Panc1 (cell line): ENCODE measurements at regions not wholly inside any gene's neighbourhood (a gene's known extent, or its start where the extent isn't known, plus 50 kb on each side); places are given as distances from the start of the nearest gene placed in this dataset.

ENCODE experiments used
- ATAC-seq: fragments of 200-7000 bp; cut with Tn5 transposase; 2 replicates; pipeline ENCODE4 v1.9.1; 2020; ENCODE audit warnings: mild to moderate bottlenecking, moderate library complexity
- BruUV-seq: library from RNA; stranded (reverse); fragments of 400-500 nt; replicated peaks from 2 replicates; lab custom pipeline; 2021; lab: Mats Ljungman, UMichigan
- CTCF ChIA-PET: fragments of 300-600 bp; sonication (Branson Sonifier 250); formaldehyde crosslinking; loops from one replicate; lab custom pipeline; 2022; ENCODE audit warnings: antibody characterized with exemption; lab: Charles Lee
- POLR2A ChIA-PET: fragments of 300-600 bp; sonication (Branson Sonifier 250); formaldehyde crosslinking; loops from one replicate; lab custom pipeline; 2022; ENCODE audit warnings: antibody characterized with exemption; lab: Charles Lee
- DNase-seq: peaks from one replicate; pipeline ENCODE4 v3.0.0-alpha.2; 2010; ENCODE audit warnings: low read depth, low spot score
- H3K27ac ChIP-seq: 2 replicates; pipeline ENCODE4 v1.5.1; 2011; ENCODE audit warnings: mild to moderate bottlenecking, low read length, inconsistent platforms
- H3K27me3 ChIP-seq: fragments of 200-500 bp; sonication (Bioruptor generic); 2 replicates; pipeline ENCODE4 v1.6.0; 2014; ENCODE audit warnings: low read length, inconsistent platforms; ENCODE audit not compliant: control insufficient read depth, insufficient read depth
- H3K36me3 ChIP-seq: fragments of 200-500 bp; sonication (Bioruptor generic); 2 replicates; pipeline ENCODE4 v1.5.1; 2014; ENCODE audit warnings: inconsistent platforms, mild to moderate bottlenecking, low read length, moderate library complexity; ENCODE audit not compliant: control insufficient read depth, insufficient read depth
- H3K4me1 ChIP-seq: 2 replicates; pipeline ENCODE4 v1.5.1; 2011; ENCODE audit warnings: inconsistent platforms, mild to moderate bottlenecking, low read length, moderate library complexity; ENCODE audit not compliant: control insufficient read depth, insufficient read depth
- H3K4me3 ChIP-seq, 2 experiments: 2 replicates each; pipeline ENCODE4 v1.5.1; 2011 to 2012; ENCODE audit warnings: low read depth in 2 of 2, low read length in 2 of 2, mild to moderate bottlenecking in 2 of 2, inconsistent platforms in 1 of 2, moderate library complexity in 1 of 2
- H3K9me3 ChIP-seq: fragments of 200-500 bp; sonication (Bioruptor generic); 2 replicates; pipeline ENCODE4 v1.5.1; 2014; ENCODE audit warnings: low read depth, mild to moderate bottlenecking, inconsistent platforms, low read length, moderate library complexity; ENCODE audit not compliant: control insufficient read depth, insufficient read depth
- POLR2AphosphoS5 ChIP-seq: IDR thresholded peaks from 2 replicates; pipeline ENCODE4 v1.6.1; 2012; ENCODE audit warnings: mild to moderate bottlenecking, low read depth, low read length, moderate library complexity
- SIN3A ChIP-seq: IDR thresholded peaks from 2 replicates; pipeline ENCODE4 v1.6.1; 2012; ENCODE audit warnings: low read depth, mild to moderate bottlenecking, low read length, moderate library complexity, borderline replicate concordance; ENCODE audit not compliant: insufficient read depth
- TCF7L2 ChIP-seq: IDR thresholded peaks from 2 replicates; pipeline ENCODE4 v1.6.1; 2011; ENCODE audit warnings: mild to moderate bottlenecking, low read depth, low read length, inconsistent platforms
- in situ Hi-C: cut with HindIII; loops from 2 replicates; pipeline ENCODE4 v1.10.0; 2016; ENCODE audit warnings: low sequenced_read_pairs, low pct_unique_long_range_greater_than_20kb
- intact Hi-C: fragments of 100-400 bp; cut with micrococcal nuclease; formaldehyde crosslinking; loops from one replicate; pipeline ENCODE4 v1.10.0; 2022; ENCODE audit not compliant: unreplicated experiment
- TF ChIP-seq, protein P1 (sequence below): fragments of 450-650 bp; IDR thresholded peaks from 2 replicates; pipeline ENCODE4 v1.5.1; 2017; ENCODE audit warnings: mild to moderate bottlenecking
- TF ChIP-seq, protein P2 (sequence below), 2 experiments: IDR thresholded peaks; 2 replicates each; pipeline ENCODE4 v1.6.1; 2011 to 2012; ENCODE audit warnings: low read depth in 2 of 2, control low read depth in 1 of 2, low read length in 1 of 2, mild to moderate bottlenecking in 1 of 2, moderate library complexity in 1 of 2; ENCODE audit not compliant: insufficient read depth in 1 of 2

DNA sequence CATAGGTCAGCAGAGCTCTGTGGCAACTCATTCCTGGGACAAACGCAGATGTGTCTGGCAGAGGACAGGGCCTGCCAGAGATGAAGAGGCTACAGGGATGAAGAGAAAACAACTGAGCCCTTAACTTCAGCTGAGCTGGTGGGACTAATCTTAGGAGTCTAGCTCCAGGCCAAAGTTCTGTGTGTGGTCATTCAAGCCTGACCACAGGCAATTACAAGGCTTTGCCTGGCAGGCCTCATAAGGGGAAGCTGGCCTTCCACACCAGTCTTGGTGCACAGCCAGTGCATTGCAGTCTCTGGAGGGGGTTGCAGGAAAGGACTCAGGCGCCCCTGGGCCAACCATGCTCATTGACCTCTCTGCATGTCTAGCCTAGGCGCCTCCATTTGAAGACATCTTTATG is 127.6 kb upstream of the DAAM1 start:
- no peaks in the 10 kb centered on the region for H3K36me3 ChIP-seq
- BruUV-seq: no TSS peak
- TF ChIP-seq POLR2AphosphoS5 (no peak), SIN3A (no peak), TCF7L2 (no peak)
- TF ChIP-seq, protein P1, sequence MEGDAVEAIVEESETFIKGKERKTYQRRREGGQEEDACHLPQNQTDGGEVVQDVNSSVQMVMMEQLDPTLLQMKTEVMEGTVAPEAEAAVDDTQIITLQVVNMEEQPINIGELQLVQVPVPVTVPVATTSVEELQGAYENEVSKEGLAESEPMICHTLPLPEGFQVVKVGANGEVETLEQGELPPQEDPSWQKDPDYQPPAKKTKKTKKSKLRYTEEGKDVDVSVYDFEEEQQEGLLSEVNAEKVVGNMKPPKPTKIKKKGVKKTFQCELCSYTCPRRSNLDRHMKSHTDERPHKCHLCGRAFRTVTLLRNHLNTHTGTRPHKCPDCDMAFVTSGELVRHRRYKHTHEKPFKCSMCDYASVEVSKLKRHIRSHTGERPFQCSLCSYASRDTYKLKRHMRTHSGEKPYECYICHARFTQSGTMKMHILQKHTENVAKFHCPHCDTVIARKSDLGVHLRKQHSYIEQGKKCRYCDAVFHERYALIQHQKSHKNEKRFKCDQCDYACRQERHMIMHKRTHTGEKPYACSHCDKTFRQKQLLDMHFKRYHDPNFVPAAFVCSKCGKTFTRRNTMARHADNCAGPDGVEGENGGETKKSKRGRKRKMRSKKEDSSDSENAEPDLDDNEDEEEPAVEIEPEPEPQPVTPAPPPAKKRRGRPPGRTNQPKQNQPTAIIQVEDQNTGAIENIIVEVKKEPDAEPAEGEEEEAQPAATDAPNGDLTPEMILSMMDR: no peak
- TF ChIP-seq, protein P2, sequence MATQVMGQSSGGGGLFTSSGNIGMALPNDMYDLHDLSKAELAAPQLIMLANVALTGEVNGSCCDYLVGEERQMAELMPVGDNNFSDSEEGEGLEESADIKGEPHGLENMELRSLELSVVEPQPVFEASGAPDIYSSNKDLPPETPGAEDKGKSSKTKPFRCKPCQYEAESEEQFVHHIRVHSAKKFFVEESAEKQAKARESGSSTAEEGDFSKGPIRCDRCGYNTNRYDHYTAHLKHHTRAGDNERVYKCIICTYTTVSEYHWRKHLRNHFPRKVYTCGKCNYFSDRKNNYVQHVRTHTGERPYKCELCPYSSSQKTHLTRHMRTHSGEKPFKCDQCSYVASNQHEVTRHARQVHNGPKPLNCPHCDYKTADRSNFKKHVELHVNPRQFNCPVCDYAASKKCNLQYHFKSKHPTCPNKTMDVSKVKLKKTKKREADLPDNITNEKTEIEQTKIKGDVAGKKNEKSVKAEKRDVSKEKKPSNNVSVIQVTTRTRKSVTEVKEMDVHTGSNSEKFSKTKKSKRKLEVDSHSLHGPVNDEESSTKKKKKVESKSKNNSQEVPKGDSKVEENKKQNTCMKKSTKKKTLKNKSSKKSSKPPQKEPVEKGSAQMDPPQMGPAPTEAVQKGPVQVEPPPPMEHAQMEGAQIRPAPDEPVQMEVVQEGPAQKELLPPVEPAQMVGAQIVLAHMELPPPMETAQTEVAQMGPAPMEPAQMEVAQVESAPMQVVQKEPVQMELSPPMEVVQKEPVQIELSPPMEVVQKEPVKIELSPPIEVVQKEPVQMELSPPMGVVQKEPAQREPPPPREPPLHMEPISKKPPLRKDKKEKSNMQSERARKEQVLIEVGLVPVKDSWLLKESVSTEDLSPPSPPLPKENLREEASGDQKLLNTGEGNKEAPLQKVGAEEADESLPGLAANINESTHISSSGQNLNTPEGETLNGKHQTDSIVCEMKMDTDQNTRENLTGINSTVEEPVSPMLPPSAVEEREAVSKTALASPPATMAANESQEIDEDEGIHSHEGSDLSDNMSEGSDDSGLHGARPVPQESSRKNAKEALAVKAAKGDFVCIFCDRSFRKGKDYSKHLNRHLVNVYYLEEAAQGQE (IDR thresholded peaks at IDR 0.05; ENCODE audit: insufficient read depth in 1 of 2, low read depth in 2 of 2, low read length in 1 of 2): no peak
- in situ Hi-C loops (no loop called here), intact Hi-C loops (no loop called here)
- no peaks in the 10 kb centered on the region for H3K4me1 ChIP-seq
- H3K9me3 ChIP-seq: no peaks in the 10 kb centered on the region
- ChIA-PET POLR2A (no interaction called here), CTCF (interaction anchor here (0.7 kb wide), 1 partner anchor 897 kb away, joined by 3 read pairs; no protein-coding TSS in a partner anchor)
- DNase-seq (no peak), ATAC-seq (no peak)
- H3K27me3 ChIP-seq: no peaks in the 10 kb centered on the region
- no peak overlapping the region for H3K4me3 ChIP-seq
- no peak overlapping the region for H3K27ac ChIP-seq

DNA sequence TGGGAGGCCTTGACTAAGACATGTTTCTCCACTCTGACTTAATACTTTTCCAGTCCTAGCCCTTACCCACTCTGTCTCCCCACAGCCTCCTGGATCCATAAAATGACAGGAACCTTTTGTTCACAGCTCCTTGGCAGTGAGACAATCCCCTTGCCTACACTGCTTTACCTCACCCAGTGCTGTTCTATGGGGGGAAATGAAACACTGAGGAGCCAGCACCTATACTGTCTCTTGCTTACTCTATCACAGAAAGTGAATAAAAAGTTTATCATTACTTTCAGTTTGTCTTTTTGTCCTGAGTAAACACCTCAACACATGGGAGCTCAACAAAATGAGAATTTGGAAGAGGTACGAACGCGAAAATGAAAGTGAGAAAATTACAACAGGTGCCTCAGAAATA is 127.2 kb upstream of the DAAM1 start:
- H3K27ac ChIP-seq: no peak overlapping the region
- H3K9me3 ChIP-seq: no peaks in the 10 kb centered on the region
- no peak for ATAC-seq
- POLR2A ChIA-PET: no interaction called here
- in situ Hi-C loops (no loop called here), intact Hi-C loops (no loop called here)
- DNase-seq: no peak
- no TSS peak for BruUV-seq
- H3K4me1 ChIP-seq: no peaks in the 10 kb centered on the region
- TF ChIP-seq, protein P2 (IDR thresholded peaks at IDR 0.05; ENCODE audit: insufficient read depth in 1 of 2, low read depth in 2 of 2, low read length in 1 of 2): no peak
- no peak for TF ChIP-seq POLR2AphosphoS5
- TF ChIP-seq SIN3A: no peak
- TF ChIP-seq, protein P1: no peak
- no peak for TF ChIP-seq TCF7L2
- no peaks in the 10 kb centered on the region for H3K36me3 ChIP-seq
- no peak overlapping the region for H3K4me3 ChIP-seq
- no peaks in the 10 kb centered on the region for H3K27me3 ChIP-seq
- CTCF ChIA-PET: no interaction called here
